Activated T-cell treated with anti-CD3 and anti-CD28 coated beads, Interleukin-2, amount 50 U/mL, for 48 hours (primary cell): ENCODE measurements at regions not wholly inside any gene's neighbourhood (a gene's known extent, or its start where the extent isn't known, plus 50 kb on each side); places are given as distances from the start of the nearest gene placed in this dataset.

Experiments
- DNase-seq, 2 experiments: peaks; one replicate each; pipeline ENCODE4 v3.0.0-alpha.2; 2020

- DNase-seq, result no peak
These were observed 137.8 kb downstream of the ENGASE start for GRCh38 chr17:79212149-79213087.

GRCh38 chr17:79211061-79211770 is 136.6 kb downstream of the ENGASE start:
- DNase-seq, result no peak

GRCh38 chr17:79210638-79211037 is 136.0 kb downstream of the ENGASE start:
- DNase-seq, result no peak

- DNase-seq, result no peak
These were observed 133.3 kb downstream of the ENGASE start for GRCh38 chr17:79207960-79208359.

- no peak for DNase-seq
These were observed 131.1 kb downstream of the ENGASE start for GRCh38 chr17:79205688-79206205.

- DNase-seq, result no peak
These were observed 129.6 kb downstream of the ENGASE start for GRCh38 chr17:79204261-79204660.

- no peak for DNase-seq
These were observed 129.0 kb downstream of the ENGASE start for GRCh38 chr17:79203657-79204056.

GRCh38 chr17:79203016-79203415 is 128.4 kb downstream of the ENGASE start:
- DNase-seq, result no peak

GRCh38 chr17:79202480-79202879 is 127.9 kb downstream of the ENGASE start:
- DNase-seq, result no peak

- DNase-seq, result no peak
These were observed 127.1 kb downstream of the ENGASE start for GRCh38 chr17:79201536-79202227.

- DNase-seq, result no peak
These were observed 126.5 kb downstream of the ENGASE start for GRCh38 chr17:79201119-79201518.

- no peak for DNase-seq
These were observed 122.3 kb downstream of the ENGASE start for GRCh38 chr17:79196913-79197312.

- DNase-seq, result peak in 1 of 2 experiments; percentile 37
These were observed 118.1 kb downstream of the ENGASE start for GRCh38 chr17:79192503-79193351.

GRCh38 chr17:79191270-79191934 is 116.8 kb downstream of the ENGASE start:
- DNase-seq, result no peak

GRCh38 chr17:79189305-79189704 is 114.7 kb downstream of the ENGASE start:
- no peak for DNase-seq

- DNase-seq, result no peak
These were observed 114.1 kb downstream of the ENGASE start for GRCh38 chr17:79188685-79189084.

GRCh38 chr17:79188048-79188447 is 113.4 kb downstream of the ENGASE start:
- peak in 1 of 2 experiments; percentile 35 for DNase-seq

GRCh38 chr17:79187186-79187585 is 112.6 kb downstream of the ENGASE start:
- DNase-seq, result no peak

- no peak for DNase-seq
These were observed 111.8 kb downstream of the ENGASE start for GRCh38 chr17:79186406-79186805.

GRCh38 chr17:79185671-79186070 is 111.0 kb downstream of the ENGASE start:
- DNase-seq, result no peak

GRCh38 chr17:79184219-79184618 is 109.6 kb downstream of the ENGASE start:
- no peak for DNase-seq
